ENCODE measurements at regions not wholly inside any gene's neighbourhood (a gene's known extent, or its start where the extent isn't known, plus 50 kb on each side); places are given as distances from the start of the nearest gene placed in this dataset.
A peak's percentile ranks its signal among the peaks of the same experiment; 100 is the strongest.

- in situ Hi-C loops (cut with HindIII; ENCODE audit: low sequenced_read_pairs) = no loop called here
- no peak overlapping the region for H3K4me3 ChIP-seq (ENCODE audit: low read depth, low read length)
- DNase-seq (ENCODE audit: low read depth) = peak; percentile 54
- TF ChIP-seq CTCF (IDR thresholded peaks at IDR 0.05; ENCODE audit: low read depth, low read length, missing control alignments) = peak; percentile 51
Measured at GRCh38 chr5:93800988-93801811, 59.8 kb upstream of the POU5F2 start.

DNA sequence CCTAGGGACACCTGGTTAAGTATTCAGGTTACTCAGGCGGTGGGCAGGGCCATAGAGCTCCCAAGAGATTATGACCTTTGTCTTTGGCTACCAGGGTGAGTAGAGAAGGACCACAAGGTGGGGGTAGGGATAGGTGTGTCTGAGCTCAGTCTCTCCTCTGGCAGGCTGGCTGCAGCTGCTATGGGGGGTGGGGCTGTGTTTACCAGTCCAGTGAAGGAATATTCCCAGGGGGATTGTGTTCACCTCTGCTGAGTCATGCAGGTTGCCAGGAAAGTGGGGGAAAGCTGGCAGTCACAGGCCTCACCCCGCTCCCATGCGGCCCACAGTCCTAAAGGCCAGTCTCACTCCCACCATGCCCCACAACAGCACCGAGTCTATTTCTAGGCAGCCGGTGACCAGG, 53.6 kb upstream of the POU5F2 start:
- H3K4me3 ChIP-seq (ENCODE audit: low read depth, low read length) = no peak overlapping the region
- DNase-seq (ENCODE audit: low read depth) = no peak
- TF ChIP-seq CTCF (IDR thresholded peaks at IDR 0.05; ENCODE audit: low read depth, low read length, missing control alignments) = no peak
- in situ Hi-C loops (cut with HindIII; ENCODE audit: low sequenced_read_pairs) = no loop called here

GRCh38 chr5:93793159-93793781, 51.9 kb upstream of the POU5F2 start:
- no peak overlapping the region for H3K4me3 ChIP-seq (ENCODE audit: low read depth, low read length)
- no peak for DNase-seq (ENCODE audit: low read depth)
- in situ Hi-C loops (cut with HindIII; ENCODE audit: low sequenced_read_pairs) = no loop called here
- TF ChIP-seq CTCF (IDR thresholded peaks at IDR 0.05; ENCODE audit: low read depth, low read length, missing control alignments) = no peak

- TF ChIP-seq CTCF (IDR thresholded peaks at IDR 0.05; ENCODE audit: low read depth, low read length, missing control alignments) = no peak
- DNase-seq (ENCODE audit: low read depth) = no peak
- H3K4me3 ChIP-seq (ENCODE audit: low read depth, low read length) = no peak overlapping the region
- in situ Hi-C loops (cut with HindIII; ENCODE audit: low sequenced_read_pairs) = no loop called here
Measured at GRCh38 chr5:93791518-93791972, 50.1 kb upstream of the POU5F2 start.

Measured in astrocyte of the cerebellum (primary cell).